ENCODE measurements at regions not wholly inside any gene's neighbourhood (a gene's known extent, or its start where the extent isn't known, plus 50 kb on each side); places are given as distances from the start of the nearest gene placed in this dataset.

- no peaks in the 10 kb centered on the region for H3K36me3 ChIP-seq
- no peaks in the 10 kb centered on the region for H3K9me3 ChIP-seq (replicated peaks)
- DNase-seq: no peak
- no peak overlapping the region for H3K27ac ChIP-seq
- H3K4me1 ChIP-seq: no peaks in the 10 kb centered on the region
- H3K27me3 ChIP-seq: no peaks in the 10 kb centered on the region
- H3K4me3 ChIP-seq: no peak overlapping the region
Measured at GRCh38 chr6:12593771-12594529, 122.6 kb upstream of the PHACTR1 start.

DNA sequence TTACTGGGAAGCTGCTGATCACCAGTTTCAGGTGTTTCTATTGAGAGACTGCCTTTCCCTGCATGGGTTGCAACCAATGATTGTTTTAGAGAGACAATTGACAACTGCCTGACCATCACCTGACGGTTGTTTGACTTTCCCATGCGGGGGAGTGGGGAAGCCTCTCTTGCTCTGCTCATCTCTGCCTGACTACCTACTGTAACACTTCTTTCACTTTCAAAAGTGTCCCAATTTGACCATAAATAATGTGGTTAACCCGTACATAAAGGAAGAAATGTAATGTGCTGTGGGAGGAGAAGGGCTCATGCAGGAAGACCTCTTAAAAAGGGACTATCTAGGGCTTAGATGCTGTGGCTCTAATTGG is 122.1 kb upstream of the PHACTR1 start:
- DNase-seq: no peak
- no peaks in the 10 kb centered on the region for H3K9me3 ChIP-seq (replicated peaks)
- H3K27me3 ChIP-seq: no peaks in the 10 kb centered on the region
- H3K27ac ChIP-seq: no peak overlapping the region
- H3K36me3 ChIP-seq: no peaks in the 10 kb centered on the region
- H3K4me3 ChIP-seq: no peak overlapping the region
- no peaks in the 10 kb centered on the region for H3K4me1 ChIP-seq

GRCh38 chr6:12595161-12595811 is 121.3 kb upstream of the PHACTR1 start:
- Histone ChIP-seq H3K4me3 (no peak overlapping the region), H3K36me3 (no peaks in the 10 kb centered on the region), H3K4me1 (no peaks in the 10 kb centered on the region), H3K9me3 (replicated peaks) (no peaks in the 10 kb centered on the region), H3K27me3 (no peaks in the 10 kb centered on the region), H3K27ac (no peak overlapping the region)
- no peak for DNase-seq

GRCh38 chr6:12596731-12597130 is 119.8 kb upstream of the PHACTR1 start:
- H3K4me1 ChIP-seq: no peaks in the 10 kb centered on the region
- no peak overlapping the region for H3K27ac ChIP-seq
- no peaks in the 10 kb centered on the region for H3K9me3 ChIP-seq (replicated peaks)
- no peaks in the 10 kb centered on the region for H3K36me3 ChIP-seq
- no peak overlapping the region for H3K4me3 ChIP-seq
- no peak for DNase-seq
- H3K27me3 ChIP-seq: no peaks in the 10 kb centered on the region

DNA sequence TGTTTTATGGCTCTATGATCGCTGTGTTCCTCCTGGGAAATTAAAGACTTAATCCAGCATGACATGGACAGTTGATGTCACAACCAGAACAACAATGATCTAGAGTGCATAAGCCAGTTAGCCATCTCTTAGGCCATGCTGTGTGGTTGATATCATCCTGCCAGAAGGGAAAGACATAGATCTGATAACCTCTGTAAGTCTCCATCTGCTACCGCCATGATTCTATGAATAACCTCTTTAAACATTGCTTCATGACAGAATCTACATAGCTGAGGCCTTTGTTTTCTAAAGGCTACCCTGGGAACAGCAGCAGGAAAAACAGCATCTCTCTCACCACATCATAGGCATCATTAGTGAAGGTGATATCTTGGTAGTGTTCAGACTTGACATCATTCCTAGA is 117.6 kb upstream of the PHACTR1 start:
- H3K27ac ChIP-seq: no peak overlapping the region
- no peak overlapping the region for H3K4me3 ChIP-seq
- H3K36me3 ChIP-seq: no peaks in the 10 kb centered on the region
- no peaks in the 10 kb centered on the region for H3K9me3 ChIP-seq (replicated peaks)
- no peaks in the 10 kb centered on the region for H3K27me3 ChIP-seq
- DNase-seq: no peak
- no peaks in the 10 kb centered on the region for H3K4me1 ChIP-seq

GRCh38 chr6:12601881-12602280 is 114.7 kb upstream of the PHACTR1 start:
- Histone ChIP-seq H3K9me3 (replicated peaks) (no peaks in the 10 kb centered on the region), H3K4me1 (no peaks in the 10 kb centered on the region), H3K27me3 (no peaks in the 10 kb centered on the region), H3K4me3 (no peak overlapping the region), H3K36me3 (no peaks in the 10 kb centered on the region), H3K27ac (no peak overlapping the region)
- DNase-seq: no peak

DNA sequence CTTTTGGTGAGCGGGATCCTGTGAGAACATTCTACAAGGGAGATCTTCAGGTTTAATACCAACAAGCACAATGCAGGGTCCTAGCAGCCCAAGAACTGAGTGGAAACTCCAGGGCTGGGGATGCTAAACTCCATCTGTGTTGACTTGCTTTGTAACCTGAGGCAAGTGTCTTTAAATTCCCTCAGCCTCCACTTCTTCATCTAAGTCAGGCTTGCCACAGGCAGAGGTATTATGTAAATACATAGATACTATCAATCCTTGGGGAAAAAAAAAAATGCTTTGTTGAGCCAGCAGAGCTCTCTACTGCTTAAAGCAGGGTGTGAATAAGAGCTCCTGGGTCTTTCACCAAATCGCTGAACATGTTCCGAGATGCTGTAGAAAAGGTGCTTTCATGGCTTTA is 114.2 kb upstream of the PHACTR1 start:
- H3K27ac ChIP-seq: no peak overlapping the region
- no peaks in the 10 kb centered on the region for H3K27me3 ChIP-seq
- DNase-seq: no peak
- H3K36me3 ChIP-seq: no peaks in the 10 kb centered on the region
- H3K4me1 ChIP-seq: no peaks in the 10 kb centered on the region
- no peaks in the 10 kb centered on the region for H3K9me3 ChIP-seq (replicated peaks)
- no peak overlapping the region for H3K4me3 ChIP-seq

DNA sequence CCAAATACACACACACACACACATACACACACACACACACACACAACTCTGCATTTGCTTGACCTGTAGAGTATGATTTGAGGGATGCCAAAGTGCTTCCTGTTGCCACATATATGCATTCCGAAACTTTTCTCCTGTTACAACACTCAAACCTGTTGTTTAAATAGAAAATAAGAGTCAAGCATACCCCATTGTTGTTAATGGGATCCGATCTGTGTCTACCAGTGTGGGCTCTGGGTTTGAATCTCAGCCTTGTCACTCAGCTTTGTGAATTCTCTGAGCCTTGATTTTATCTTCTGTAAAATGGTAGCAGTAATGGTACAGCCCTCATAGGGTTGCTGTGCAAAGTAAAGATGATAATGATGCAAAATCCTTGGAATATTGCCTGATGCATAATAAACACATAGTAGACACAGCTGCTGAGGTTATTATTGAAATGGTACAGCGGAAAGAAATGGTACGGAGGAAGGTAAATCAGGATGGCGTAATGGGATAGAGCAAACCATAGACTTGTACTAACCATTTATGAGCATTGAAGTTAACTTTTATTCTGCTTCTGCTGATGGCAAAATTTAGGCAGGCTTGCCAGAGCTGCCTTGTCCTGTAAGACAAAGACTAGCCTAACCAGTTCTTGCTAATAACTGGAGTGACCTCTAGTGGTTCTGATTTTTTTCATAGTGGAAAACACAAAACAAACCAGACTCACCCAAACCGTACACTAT is 113.5 kb upstream of the PHACTR1 start:
- Histone ChIP-seq H3K4me1 (no peaks in the 10 kb centered on the region), H3K27me3 (no peaks in the 10 kb centered on the region), H3K27ac (no peak overlapping the region), H3K36me3 (no peaks in the 10 kb centered on the region), H3K9me3 (replicated peaks) (no peaks in the 10 kb centered on the region), H3K4me3 (no peak overlapping the region)
- DNase-seq: peak in 1 of 2 experiments; percentile 17

GRCh38 chr6:12603673-12604049 is 112.9 kb upstream of the PHACTR1 start:
- no peak for DNase-seq
- Histone ChIP-seq H3K27ac (no peak overlapping the region), H3K4me1 (no peaks in the 10 kb centered on the region), H3K4me3 (no peak overlapping the region), H3K27me3 (no peaks in the 10 kb centered on the region), H3K36me3 (no peaks in the 10 kb centered on the region), H3K9me3 (replicated peaks) (no peaks in the 10 kb centered on the region)

DNA sequence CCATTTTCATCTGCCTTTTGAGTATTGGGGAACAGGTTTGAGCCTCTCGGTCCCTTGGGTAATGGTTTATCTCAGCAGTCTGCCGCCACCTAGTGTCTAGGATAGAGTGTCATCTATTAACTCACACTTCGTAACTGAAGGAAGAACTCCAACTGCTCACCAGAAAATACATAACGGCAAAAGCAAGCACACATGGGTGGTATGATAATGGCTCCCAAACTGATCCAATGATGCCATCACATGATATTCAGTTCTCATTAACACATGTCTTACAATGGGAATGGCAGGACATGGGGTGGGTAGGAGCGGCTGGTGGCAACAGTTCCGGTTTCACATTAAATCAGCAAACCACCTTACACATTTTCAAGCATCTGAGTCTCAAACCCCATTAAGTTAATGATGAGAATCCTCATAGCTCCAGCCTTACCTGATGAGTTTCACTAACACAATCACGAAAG is 110.7 kb upstream of the PHACTR1 start:
- Histone ChIP-seq H3K9me3 (replicated peaks) (no peaks in the 10 kb centered on the region), H3K36me3 (no peaks in the 10 kb centered on the region), H3K27ac (no peak overlapping the region), H3K27me3 (no peaks in the 10 kb centered on the region), H3K4me1 (no peaks in the 10 kb centered on the region), H3K4me3 (no peak overlapping the region)
- peak; percentile 22 to 65 for DNase-seq

DNA sequence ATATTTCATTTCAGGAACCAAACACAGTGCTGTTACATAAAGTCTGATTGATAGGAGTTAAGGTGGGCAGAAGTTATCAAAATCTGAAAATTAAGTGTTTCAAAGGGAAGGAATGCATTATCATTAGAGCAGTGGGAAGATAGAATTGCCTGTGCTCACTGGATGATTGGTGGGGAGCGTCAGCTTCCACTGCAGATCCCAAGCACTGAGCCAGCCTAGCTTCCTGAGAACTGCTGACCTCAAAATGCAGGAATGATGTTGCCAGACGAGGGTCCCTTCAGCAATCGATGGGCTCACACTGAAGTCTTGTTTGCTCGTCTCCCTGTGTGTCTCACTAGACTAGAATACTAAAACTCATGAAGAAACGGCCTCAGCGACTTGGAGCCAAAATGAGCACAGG is 110.0 kb upstream of the PHACTR1 start:
- Histone ChIP-seq H3K4me3 (no peak overlapping the region), H3K4me1 (no peaks in the 10 kb centered on the region), H3K9me3 (replicated peaks) (no peaks in the 10 kb centered on the region), H3K27ac (no peak overlapping the region), H3K27me3 (no peaks in the 10 kb centered on the region), H3K36me3 (no peaks in the 10 kb centered on the region)
- no peak for DNase-seq

DNA sequence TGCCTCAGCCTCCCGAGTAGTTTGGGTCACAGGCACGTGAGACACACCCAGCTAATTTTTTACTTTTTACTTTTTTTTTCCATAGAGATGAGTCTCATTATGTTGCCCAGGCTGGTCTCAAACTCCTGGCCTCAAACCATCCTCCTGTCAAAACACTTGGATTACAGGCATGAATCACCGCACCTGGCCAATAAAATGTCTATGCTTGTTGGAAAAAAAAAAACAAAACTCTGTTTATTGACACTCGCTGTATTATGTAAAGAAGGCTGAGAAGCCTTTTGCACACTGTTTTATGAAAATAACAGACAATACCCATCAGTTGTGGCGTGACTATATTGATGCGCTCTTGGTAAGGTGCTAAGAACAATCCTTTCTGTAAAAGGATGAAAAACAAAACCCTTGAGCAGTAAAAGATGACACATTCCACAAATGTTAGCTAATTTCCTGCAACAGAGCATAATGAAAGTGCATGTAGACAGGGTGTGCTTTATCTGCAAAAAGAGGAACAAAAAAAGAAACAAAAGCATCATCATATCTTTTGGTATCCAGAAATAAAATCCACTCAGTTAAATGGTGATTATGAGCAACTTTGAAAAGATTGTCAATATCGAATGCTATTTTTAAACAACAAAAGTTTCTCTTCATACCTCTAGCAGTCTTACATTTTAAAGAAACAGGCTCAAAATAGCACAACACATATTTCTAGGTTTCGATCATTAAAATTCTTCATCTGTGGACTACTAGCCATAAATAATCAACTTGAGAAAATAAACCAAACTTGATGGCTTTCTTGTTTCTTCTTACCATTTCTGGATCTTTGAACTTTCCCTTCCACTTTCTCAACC is 108.3 kb upstream of the PHACTR1 start:
- no peaks in the 10 kb centered on the region for H3K27me3 ChIP-seq
- H3K9me3 ChIP-seq (replicated peaks): no peaks in the 10 kb centered on the region
- DNase-seq: no peak
- no peak overlapping the region for H3K27ac ChIP-seq
- H3K4me1 ChIP-seq: no peaks in the 10 kb centered on the region
- no peak overlapping the region for H3K4me3 ChIP-seq
- H3K36me3 ChIP-seq: no peaks in the 10 kb centered on the region

DNA sequence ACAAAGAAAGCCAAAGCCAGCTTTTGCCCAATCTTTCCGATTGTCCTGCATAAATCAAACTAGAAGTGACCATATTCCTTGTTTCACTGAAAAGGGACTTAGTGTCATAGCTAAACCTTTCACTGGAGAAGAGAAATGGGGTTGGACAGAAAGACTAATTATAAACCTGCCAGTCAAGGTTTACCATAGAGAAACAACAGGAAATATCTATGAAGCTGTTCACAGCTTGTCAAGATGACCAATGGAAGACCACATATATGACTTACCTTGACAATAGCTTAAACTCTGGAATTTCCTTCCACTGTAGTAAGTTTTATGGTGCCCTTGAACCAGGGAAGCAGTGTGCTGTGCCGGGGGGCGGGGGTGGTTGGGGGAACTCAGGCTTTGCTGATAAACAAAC is 107.7 kb upstream of the PHACTR1 start:
- H3K36me3 ChIP-seq: no peaks in the 10 kb centered on the region
- H3K4me3 ChIP-seq: no peak overlapping the region
- H3K4me1 ChIP-seq: no peaks in the 10 kb centered on the region
- no peak for DNase-seq
- no peaks in the 10 kb centered on the region for H3K27me3 ChIP-seq
- H3K27ac ChIP-seq: no peak overlapping the region
- no peaks in the 10 kb centered on the region for H3K9me3 ChIP-seq (replicated peaks)

GRCh38 chr6:12609751-12610150 is 106.8 kb upstream of the PHACTR1 start:
- Histone ChIP-seq H3K9me3 (replicated peaks) (no peaks in the 10 kb centered on the region), H3K4me1 (no peaks in the 10 kb centered on the region), H3K27me3 (no peaks in the 10 kb centered on the region), H3K36me3 (no peaks in the 10 kb centered on the region), H3K4me3 (no peak overlapping the region), H3K27ac (no peak overlapping the region)
- no peak for DNase-seq

- Histone ChIP-seq H3K4me1 (no peaks in the 10 kb centered on the region), H3K27me3 (no peaks in the 10 kb centered on the region), H3K9me3 (replicated peaks) (no peaks in the 10 kb centered on the region), H3K27ac (no peak overlapping the region), H3K4me3 (no peak overlapping the region), H3K36me3 (no peaks in the 10 kb centered on the region)
- DNase-seq: no peak
Measured at GRCh38 chr6:12610862-12611261, 105.7 kb upstream of the PHACTR1 start.

Measured in SJCRH30 (cell line).